ENCODE measurements at regions not wholly inside any gene's neighbourhood (a gene's known extent, or its start where the extent isn't known, plus 50 kb on each side); places are given as distances from the start of the nearest gene placed in this dataset.

GRCh38 chr5:30698217-30698616, 495.3 kb upstream of the CDH6 start:
- no peak for DNase-seq

GRCh38 chr5:30693326-30693725, 500.2 kb upstream of the CDH6 start:
- no peak for DNase-seq

- DNase-seq = no peak
These were observed 502.6 kb upstream of the CDH6 start for GRCh38 chr5:30690931-30691330.

GRCh38 chr5:30687461-30687860, 506.0 kb upstream of the CDH6 start:
- no peak for DNase-seq

GRCh38 chr5:30686530-30686929, 507.0 kb upstream of the CDH6 start:
- no peak for DNase-seq

- DNase-seq = no peak
These were observed 517.2 kb upstream of the CDH6 start for GRCh38 chr5:30676223-30676840.

GRCh38 chr5:30667293-30667692, 526.2 kb upstream of the CDH6 start:
- DNase-seq = no peak

GRCh38 chr5:30663536-30663935, 530.0 kb upstream of the CDH6 start:
- no peak for DNase-seq

- DNase-seq = no peak
These were observed 531.1 kb upstream of the CDH6 start for GRCh38 chr5:30662373-30662772.

GRCh38 chr5:30661730-30662129, 531.8 kb upstream of the CDH6 start:
- no peak for DNase-seq

- DNase-seq = no peak
These were observed 534.1 kb upstream of the CDH6 start for GRCh38 chr5:30659417-30659816.

GRCh38 chr5:30650311-30650710, 543.2 kb upstream of the CDH6 start:
- DNase-seq = no peak

- no peak for DNase-seq
These were observed 554.6 kb upstream of the CDH6 start for GRCh38 chr5:30638899-30639298.

GRCh38 chr5:30627945-30628344, 565.5 kb upstream of the CDH6 start:
- no peak for DNase-seq

- DNase-seq = no peak
These were observed 566.9 kb upstream of the CDH6 start for GRCh38 chr5:30626557-30626956.

GRCh38 chr5:30620481-30621085, 572.9 kb upstream of the CDH6 start:
- no peak for DNase-seq

GRCh38 chr5:30608501-30608900, 585.0 kb upstream of the CDH6 start:
- DNase-seq = no peak

- no peak for DNase-seq
These were observed 586.1 kb upstream of the CDH6 start for GRCh38 chr5:30607301-30607894.

GRCh38 chr5:30605693-30606268, 587.7 kb upstream of the CDH6 start:
- no peak for DNase-seq

- DNase-seq = no peak
These were observed 588.7 kb upstream of the CDH6 start for GRCh38 chr5:30604648-30605262.

- DNase-seq = peak; percentile 46
These were observed 592.6 kb upstream of the CDH6 start for GRCh38 chr5:30600892-30601291.

- no peak for DNase-seq
These were observed 596.9 kb upstream of the CDH6 start for GRCh38 chr5:30596495-30597064.

- DNase-seq = no peak
These were observed 599.2 kb upstream of the CDH6 start for GRCh38 chr5:30594331-30594730.

- DNase-seq = no peak
These were observed 600.7 kb upstream of the CDH6 start for GRCh38 chr5:30592833-30593232.

Data from NCI-H1417 treated with DMSO at 0.1 percent for 48 hours (cell line).